HG03460 (cell line): ENCODE measurements at regions not wholly inside any gene's neighbourhood (a gene's known extent, or its start where the extent isn't known, plus 50 kb on each side); places are given as distances from the start of the nearest gene placed in this dataset.

ENCODE experiments used
- ATAC-seq: cut with Tn5 transposase; IDR thresholded peaks from one replicate; pipeline ENCODE4 v1.9.1; 2021; ENCODE audit not compliant: unreplicated experiment

GRCh38 chr5:123755653-123756317 lies 243.8 kb downstream of the CSNK1G3 start:
- no peak for ATAC-seq

GRCh38 chr5:123754908-123755307 lies 242.9 kb downstream of the CSNK1G3 start:
- ATAC-seq = no peak

GRCh38 chr5:123753937-123754891 lies 242.2 kb downstream of the CSNK1G3 start:
- ATAC-seq = no peak

GRCh38 chr5:123753180-123753936 lies 241.4 kb downstream of the CSNK1G3 start:
- ATAC-seq = no peak

GRCh38 chr5:123752552-123753179 lies 240.7 kb downstream of the CSNK1G3 start:
- no peak for ATAC-seq

- no peak for ATAC-seq
These were observed 239.7 kb downstream of the CSNK1G3 start for GRCh38 chr5:123751670-123752069.

- ATAC-seq = no peak
These were observed 236.3 kb downstream of the CSNK1G3 start for GRCh38 chr5:123748239-123748638.

- no peak for ATAC-seq
These were observed 234.8 kb downstream of the CSNK1G3 start for GRCh38 chr5:123746683-123747360.

GRCh38 chr5:123743990-123744583 lies 232.1 kb downstream of the CSNK1G3 start:
- ATAC-seq = no peak

- no peak for ATAC-seq
These were observed 223.4 kb downstream of the CSNK1G3 start for GRCh38 chr5:123735384-123735783.

GRCh38 chr5:123732257-123732656 lies 220.3 kb downstream of the CSNK1G3 start:
- no peak for ATAC-seq

- ATAC-seq = no peak
These were observed 210.5 kb downstream of the CSNK1G3 start for GRCh38 chr5:123722451-123722850.

GRCh38 chr5:123721675-123722276 lies 209.8 kb downstream of the CSNK1G3 start:
- ATAC-seq = no peak

GRCh38 chr5:123720955-123721354 lies 209.0 kb downstream of the CSNK1G3 start:
- ATAC-seq = no peak

- ATAC-seq = no peak
These were observed 208.4 kb downstream of the CSNK1G3 start for GRCh38 chr5:123720339-123720738.

- ATAC-seq = no peak
These were observed 207.0 kb downstream of the CSNK1G3 start for GRCh38 chr5:123719004-123719403.

- no peak for ATAC-seq
These were observed 206.3 kb downstream of the CSNK1G3 start for GRCh38 chr5:123718238-123718637.

GRCh38 chr5:123717139-123717538 lies 205.2 kb downstream of the CSNK1G3 start:
- ATAC-seq = no peak

- no peak for ATAC-seq
These were observed 198.1 kb downstream of the CSNK1G3 start for GRCh38 chr5:123710031-123710430.

- ATAC-seq = no peak
These were observed 197.4 kb downstream of the CSNK1G3 start for GRCh38 chr5:123709422-123709821.
